ENCODE measurements at regions not wholly inside any gene's neighbourhood (a gene's known extent, or its start where the extent isn't known, plus 50 kb on each side); places are given as distances from the start of the nearest gene placed in this dataset.
"Not testable (repeated sequence)": the region's sequence is repeated elsewhere in the genome, so short reads cannot be mapped to it uniquely, and the experiment has no call there.

DNA sequence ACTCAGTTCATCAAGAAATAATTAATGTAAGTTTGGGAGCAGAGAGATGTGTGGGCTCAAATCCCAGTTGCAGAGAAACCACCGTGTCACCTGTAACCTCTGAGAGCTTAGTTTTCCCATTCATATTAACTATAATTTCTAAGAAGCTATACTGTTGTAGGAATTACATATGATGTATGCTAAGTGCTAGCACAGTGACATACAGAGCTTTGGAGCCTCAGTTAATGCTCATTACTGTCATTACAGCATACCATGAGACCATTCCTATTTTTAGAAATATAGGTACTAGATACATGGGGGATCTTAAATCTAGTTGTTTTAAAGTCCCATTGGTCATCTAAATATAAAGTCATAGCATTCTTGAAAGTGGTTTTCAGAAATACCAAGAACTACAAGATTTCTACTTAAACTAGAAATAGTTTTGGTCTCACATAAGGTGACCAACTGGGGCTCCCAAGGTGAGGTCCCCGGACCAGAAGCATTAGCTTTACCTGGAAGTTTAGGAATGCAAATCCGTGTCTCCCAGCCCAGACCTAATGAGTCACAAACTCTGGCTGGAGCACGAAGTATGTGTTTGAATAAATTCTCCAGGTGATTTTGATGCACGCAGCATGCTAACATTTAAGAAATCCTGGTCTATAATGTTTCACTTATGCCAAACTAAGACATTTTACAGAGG lies 144.6 kb downstream of the LACC1 start:
- DNase-seq, result no peak

DNA sequence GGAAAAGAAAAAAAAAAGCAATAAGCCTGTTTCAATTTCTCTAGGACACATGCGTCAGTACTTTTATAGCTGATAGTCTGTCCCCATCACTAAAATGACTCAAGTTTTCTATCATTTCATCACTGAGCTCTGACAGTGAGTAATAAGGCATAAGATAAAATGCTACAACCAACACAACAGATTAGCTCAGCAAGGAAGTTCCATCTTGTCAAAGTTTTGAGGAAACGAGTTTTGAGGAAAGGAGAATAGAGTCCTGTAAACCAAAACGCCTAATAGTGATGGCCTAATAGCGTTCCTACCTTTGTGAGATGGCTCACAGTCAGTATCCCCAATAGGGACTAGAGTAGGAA lies 145.1 kb downstream of the LACC1 start:
- DNase-seq, result no peak

DNA sequence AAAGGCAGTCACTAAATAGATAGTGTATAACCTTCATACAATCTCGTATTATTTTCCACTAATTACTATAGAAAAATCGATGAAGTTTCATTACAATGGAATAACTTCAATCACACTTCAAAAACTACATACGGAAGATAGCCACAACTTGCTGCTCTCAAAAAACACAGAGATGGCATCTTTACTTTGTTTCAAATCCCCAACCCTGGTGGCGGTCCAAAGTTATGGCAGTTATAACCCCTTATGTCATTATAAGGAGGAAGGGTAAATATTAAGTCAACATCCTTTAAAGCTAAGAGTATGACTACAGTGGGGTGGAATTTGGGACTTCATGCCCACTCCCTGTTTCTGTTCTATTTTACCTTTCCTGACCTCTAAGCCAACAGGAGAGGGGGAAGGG lies 146.5 kb downstream of the LACC1 start:
- no peak for DNase-seq

DNA sequence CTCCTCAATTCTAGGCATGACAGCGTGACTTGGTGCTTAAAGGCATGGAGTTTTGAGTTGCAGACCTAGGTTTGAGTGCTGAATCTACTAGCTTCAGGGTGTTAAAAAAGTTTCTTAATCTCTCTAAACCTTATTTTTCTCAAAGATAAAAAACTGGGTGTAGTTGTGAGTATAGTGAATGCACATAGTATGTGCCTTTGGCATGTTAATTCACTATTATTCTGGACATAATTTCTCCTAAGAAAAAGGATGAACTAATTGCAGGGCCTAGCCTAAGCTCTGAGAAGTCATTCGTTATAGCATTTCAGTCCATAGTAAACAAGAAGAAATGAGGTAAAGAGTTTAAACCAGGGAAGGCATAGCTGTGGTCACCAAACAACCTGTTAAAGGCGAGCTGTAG lies 149.0 kb downstream of the LACC1 start:
- no peak for DNase-seq

DNA sequence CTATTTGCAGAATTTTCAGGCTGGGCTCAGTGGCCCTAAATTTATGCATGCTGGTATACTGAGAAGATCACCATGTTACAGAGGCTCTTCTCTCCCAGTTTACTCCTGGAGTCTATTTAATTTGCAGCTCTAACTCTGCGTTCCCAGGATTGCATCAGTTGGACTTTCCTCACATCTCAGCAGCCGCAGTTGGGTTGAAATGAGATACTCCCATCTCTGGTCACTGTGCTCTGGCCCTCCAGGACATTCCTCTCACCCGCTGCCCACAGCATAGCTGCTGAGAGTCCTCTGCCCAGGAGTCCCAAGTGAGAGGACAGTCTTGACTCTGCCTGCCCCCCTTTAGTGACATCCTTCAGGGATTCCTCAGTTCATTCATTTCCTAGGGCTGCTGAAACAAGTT lies 150.9 kb downstream of the LACC1 start:
- DNase-seq, result no peak

DNA sequence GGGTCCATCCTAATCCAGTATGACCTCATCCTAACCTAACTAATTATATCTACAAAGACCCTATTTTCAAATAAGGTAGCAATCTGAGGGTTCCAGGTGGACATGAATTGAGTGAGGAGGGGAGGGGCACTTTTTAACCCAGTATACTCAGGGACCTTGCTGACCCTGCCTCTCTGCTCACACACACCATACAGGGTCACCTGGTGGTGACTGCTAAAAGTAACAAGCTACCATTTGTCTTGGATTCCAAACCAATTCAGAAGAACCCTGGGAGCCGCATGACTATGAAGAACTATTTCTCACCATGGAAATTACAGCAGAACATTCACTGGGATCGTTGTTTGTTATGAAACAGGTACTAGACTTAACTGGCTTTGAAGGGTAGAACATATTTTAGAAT lies 151.9 kb downstream of the LACC1 start:
- DNase-seq, result no peak

DNA sequence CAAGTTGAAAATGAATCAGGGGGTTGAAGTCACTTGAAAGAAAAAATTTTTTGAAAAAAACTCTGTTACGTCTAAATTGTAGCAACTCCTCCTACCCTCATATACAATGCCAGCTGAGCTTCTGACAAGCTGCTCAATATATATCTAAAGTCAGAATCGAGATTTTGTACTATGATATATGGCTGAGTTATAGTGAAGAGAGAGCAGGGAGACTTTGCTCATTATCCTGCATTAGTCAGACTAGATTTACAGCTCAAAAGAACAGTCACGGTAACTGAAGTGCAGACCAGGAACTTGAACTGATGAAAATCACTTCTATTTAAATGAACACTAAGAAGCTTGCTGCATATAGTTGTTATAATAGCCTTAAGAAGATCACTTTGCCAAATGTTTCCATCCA lies 153.1 kb downstream of the LACC1 start:
- no peak for DNase-seq

DNA sequence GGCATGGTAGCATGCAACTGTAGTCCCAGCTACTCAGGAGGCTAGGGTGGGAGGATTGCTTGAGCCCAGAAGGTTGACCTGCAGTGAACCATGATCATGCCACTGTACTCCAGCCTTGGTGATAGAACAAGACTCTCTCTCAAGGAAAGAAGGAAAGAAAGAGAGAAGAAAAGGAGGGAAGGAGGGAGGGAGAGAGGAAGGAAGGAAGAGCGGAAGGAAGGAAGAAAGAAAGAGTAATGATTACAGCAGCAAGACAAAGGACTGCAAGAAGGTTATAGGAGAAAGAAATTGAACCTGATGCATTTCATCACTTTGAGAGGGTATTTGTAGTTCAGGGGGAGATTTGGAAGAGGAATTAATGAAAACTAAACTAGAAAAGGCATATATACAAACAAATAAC lies 155.7 kb downstream of the LACC1 start:
- DNase-seq, result no peak

DNA sequence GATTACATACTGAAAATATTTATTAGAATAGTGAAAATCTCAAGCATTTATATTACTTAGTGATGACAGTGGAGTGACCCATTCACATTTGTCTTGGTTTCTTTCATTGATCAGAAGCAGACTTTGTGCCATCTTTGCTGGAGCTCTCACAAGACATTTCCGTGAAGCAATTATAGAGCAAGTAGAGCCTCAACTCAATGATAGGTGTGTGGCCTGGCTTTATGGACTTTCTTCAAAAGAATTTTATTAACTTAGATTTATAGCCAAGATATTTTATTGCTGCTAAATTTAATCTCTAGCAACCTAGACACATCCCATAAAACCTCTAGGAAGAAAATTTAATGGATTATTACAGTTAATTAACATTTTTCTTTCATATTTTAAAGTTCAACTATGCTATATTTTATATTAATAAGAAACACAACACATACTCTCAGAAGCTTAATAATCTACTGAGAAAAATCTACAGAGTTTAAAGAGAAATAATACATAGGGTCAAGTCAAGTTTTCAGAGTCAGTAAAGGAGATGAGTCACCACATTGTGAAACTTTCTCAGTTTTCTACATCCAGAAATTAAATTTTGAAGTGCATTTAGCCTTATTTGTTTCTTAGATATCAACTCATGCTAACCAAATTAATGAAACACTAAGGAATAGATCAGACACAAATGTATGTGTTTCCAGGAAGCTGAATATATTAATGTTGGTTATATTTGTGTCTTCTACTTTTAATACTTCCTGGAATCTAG lies 160.5 kb downstream of the LACC1 start:
- DNase-seq, result no peak

DNA sequence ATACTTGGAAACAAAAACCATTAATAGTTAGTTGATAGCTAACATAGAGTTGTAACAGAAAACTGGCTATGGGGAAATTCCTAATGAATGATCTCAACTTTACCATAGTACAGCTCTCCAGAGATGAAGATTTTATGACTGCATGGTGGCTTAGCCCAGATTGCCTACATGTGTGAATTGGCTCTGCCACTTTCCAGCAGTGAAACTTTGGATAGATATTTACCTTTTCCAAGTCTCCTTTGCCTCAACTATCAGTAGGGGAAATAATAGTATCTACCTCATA lies 161.1 kb downstream of the LACC1 start:
- DNase-seq, result no peak

DNA sequence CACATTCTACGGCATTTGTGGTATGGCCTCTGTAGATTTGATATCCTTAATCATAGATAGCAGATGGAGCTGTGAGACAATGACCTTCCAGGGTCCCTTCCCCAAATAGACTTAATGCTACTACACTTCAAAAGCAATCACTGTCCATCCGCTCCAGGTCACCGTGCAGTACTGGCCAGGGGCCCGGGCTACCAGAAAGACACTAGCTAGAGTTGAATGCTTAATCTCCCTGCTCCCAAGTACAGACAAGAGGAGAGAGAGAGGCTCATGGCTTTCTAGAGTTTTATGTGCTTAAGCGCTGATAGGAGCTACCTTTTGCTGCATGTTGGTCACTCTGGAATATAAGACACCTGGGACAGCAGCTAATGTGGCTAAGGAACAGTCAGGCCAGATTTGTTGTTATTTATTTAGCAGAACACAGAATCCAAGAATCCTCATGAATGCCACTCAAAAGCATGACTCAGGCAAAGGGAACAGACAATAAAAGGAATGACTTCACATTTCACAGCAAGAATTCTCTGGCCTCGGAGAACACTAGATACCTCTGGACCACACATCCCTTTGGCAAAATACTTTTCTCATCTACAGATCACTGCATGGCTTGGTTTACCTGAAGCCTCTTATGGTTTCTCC lies 165.0 kb downstream of the LACC1 start:
- DNase-seq, result no peak

DNA sequence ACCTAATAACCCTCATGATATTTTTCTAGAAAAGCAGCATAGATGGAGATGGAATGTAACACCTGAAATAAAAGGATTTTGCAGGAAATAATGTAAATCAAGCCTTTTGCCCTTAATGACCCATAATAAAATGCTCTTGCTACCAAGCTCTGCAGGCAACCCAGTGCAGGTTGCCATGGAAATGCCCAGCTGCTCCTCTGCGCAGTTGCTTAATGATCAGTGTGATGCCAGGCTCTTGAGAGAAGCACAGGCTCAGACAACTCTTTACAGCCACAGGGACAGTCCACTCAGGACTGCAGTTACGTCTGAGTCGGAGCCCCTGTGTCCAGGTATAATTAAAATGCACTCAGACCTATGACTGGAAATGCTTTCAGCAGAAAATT lies 165.5 kb downstream of the LACC1 start:
- no peak for DNase-seq

DNA sequence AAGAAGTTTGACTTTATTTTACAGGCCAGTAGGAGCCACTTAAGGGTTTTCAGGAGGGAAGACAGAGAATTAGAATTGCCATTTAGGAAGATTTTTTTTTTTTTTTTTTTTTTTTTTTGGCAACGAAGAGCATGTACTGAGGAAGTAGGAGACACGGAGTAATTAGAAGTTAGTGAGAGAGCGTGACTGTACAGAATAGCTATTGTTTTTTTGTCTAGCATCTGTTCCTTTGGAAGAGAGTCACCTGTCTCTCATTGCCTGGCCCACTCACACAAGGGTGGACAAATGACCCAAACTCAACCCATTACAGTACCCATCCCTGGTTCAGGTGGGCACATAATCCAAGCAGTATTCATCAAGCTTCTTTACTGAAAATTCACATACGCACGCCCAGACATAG lies 166.7 kb downstream of the LACC1 start:
- DNase-seq, result no peak

DNA sequence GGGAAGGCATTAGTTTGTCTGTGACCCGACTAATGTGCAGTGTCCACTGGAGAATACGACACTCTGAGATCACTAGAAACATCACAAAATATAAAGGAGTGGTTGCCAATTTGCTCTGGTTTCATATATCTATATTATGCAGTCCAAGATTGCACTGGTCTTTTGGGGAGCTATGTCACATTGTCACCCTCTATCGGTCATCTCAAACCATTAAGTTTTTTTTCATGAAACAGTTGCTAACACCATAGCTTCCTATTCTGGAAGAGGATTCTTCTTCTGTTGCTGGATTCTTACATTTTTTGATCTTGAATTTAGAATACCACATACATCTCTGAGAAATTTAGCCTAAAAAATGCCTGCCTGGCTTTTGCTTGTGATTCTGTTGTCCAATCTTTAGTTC lies 168.6 kb downstream of the LACC1 start:
- DNase-seq, result no peak

DNA sequence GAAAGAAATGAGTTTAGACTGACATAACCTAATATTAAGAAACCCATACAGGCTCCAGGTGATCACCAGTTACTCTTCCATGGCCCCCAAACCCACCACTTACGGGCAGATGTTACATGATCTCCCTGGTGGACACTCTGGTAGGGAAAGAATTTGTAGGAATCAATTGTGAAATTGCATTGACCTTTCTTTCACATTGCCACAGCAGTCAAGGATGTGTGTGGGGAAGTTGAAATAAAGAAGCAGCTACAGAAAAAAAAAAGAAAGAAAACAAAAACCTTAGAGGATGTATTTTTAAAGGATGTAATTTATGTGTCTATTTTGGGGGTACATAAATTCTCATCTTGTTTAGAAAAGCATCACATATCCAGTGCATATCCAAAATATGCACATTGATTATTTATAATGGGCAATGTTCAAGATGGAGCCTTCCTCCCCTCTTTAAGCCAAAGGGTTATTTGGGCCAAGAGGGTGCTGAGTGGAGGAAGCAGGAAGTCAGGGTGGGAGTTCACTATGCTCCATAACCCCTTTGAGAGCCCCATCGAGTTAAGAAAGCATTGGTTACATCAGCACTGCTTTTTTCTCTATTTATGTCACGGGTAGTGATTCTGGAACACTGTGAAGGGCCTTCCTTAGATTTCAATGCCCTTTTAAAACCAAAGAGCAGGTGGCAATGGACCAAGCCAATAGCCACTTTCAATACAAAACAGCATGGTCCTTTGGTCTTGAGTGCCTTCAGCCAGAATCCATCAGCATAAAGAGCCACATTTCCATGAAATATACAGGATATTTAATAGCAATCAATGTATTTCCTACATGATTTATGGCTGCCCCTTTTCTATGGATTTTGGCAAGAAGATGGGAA lies 169.6 kb downstream of the LACC1 start:
- DNase-seq, result no peak

DNA sequence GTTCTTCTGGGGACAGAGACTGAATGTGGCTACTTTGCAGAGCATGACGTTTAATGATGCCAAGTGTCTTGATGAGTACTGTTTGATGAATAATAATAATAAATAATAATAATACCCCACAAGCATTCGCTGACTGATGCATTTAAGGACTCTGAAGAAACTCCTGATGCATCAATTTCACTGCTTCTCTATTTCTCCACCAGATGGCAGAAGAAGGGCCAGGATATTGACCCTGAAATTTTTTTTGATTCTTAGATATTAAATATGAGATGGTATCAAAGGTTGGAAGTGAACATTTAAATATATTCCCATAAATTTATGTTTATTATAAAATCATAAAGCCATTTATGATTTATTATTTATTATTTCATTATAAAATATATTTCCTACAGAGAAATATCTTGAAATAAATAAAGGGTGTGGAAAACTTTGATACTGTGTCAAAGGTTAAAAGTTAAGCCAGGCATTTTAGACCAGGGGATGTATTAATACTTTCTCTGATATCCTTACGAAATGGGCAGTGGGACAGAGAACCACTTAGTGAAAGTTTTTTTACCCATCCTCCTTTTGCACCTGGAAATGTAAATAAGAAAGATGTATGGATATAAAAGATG lies 170.9 kb downstream of the LACC1 start:
- no peak for DNase-seq

DNA sequence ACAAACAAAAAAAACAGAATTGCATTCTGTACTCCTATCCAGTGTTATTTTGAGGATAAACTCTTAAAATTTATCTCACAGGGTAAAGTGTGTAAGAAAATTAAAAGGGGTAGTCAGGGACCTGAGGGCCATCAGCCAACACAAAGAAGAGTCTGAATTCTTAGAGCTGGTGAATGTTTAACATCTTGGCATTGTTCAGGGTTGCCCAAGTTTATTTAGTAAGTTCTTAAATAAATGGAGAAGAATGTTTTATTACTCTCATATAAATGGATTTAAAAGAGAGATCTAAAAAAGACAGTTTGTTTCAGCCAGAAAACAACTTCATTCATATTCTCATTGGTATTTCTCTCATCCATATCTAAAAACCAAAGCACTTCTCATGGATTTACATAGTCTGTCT lies 171.7 kb downstream of the LACC1 start:
- DNase-seq, result no peak

DNA sequence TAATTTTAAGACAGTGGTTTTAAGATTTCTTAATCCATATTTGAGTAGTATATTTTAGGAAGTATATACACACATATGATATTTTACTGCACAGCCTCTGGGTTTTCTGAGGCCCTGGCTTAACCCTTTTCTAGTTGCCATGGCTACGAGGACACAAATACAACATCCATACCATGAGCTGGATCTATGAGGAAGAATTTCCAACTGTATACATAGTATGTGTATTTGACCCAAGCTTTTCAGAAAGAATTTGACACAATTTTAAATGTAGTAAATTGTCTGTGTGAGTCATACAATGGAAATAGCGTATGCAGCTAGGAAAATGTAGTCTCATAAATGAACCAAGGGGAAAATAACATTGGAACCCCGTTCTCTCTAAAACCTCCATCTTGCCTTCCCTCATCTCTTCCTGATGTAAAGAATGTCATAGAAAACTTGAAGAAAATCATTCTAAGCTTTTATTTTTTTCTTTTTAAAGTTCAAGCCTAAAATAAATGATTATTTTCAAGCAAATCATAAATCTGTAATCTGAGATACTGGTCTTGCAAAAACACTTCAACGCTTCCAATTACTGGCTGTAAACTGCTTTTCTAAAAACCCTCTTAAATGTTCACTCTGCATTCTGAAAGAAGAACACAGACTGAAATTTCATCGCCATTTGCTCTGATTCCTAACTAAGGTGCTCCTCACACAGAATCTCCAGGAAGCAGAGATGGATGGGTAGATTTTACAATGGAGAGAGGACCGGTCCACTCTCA lies 172.4 kb downstream of the LACC1 start:
- DNase-seq, result no peak

DNA sequence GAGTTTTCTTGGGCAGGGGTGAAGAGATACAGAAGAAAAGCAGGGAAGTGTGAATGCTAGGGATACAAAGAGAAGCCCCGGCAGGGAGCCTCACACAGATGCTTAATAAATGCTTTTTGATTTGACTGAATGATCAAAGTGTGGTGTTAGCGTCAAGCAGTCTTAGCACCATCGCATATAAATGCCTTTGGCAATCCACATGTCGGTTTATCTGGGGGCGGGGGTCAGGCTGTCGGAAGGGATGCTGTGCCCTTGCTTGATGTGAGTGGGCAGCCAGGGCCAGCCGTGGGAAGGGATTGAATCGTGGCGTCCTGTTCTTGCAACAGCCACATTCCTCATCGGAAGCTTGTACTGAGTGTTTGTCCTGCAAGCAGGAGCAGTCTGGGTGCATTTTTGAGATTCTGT lies 173.1 kb downstream of the LACC1 start:
- no peak for DNase-seq

DNA sequence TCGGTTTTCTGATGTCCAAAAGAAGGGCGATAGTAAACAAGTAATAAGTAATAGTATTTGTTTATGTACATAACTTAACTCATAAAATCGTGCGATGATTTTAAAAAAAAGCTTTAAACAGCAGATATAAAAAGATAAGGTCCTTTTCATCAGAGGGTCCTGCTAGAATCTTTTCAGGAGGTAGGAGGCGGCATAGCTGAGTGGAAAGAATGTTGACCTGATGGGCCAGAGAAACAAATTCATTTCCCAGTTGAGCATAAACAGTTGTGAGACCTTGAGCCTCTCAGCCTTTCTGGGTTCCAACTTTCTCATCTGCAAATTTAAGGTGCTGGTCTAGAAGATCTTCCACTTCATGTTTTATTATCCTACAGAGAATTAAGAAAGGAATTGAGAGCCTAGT lies 173.5 kb downstream of the LACC1 start:
- DNase-seq, result no peak

DNA sequence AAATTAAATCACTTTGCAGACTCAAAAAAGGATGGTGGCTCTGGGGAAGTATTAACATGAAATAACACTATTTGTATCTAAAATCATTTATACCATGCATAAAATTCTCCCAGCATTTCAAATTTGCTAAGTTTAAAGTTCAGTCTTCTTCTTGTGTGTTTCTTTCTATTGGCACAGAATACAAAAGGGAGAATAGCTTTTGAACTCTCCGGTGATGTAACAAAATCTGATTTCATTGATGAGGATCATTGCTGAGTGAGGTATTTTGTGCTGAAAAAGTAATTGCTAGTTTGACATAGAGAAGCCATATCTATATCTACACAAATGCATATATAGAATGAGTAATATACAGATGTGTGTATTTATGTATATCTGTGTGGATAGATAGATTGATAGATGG lies 174.8 kb downstream of the LACC1 start:
- no peak for DNase-seq

DNA sequence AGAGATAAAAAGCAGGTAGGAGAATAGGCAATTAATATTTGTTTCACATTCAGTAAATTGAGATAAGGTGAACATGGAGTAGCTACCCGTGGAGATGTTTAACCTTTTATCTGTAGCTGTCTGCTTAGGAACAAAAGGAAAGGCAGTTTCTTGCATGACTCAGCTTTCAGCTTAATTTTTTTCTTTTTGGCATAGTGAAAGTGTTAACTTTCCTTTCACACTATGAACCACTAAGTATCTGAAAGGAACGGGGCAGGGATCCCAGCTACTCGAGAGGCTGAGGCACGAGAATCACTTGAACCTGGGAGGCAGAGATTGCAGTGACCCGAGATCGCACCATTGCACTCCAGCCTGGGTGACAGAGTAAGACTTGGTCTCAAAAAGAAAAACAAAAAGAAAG lies 176.0 kb downstream of the LACC1 start:
- DNase-seq, result not testable (repeated sequence)

DNA sequence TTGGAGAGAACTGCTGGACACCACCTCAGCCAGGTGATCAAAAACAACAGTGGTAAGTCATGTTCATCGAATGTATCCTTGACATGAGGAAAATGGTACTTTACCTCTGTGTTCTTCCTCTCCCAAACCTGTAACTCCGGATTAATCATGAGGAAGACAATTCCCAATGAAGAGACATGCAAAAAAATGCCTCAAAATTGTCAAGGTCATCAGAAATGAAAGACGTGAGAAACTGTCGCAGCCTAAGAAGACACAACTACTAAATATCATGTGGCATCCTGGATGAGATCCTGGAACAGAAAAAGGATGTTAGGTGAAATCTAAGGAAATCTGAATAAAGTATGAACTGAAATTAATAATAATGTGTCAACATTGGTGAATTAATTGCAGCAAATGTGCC lies 178.4 kb downstream of the LACC1 start:
- DNase-seq, result no peak

All from activated naive CD4-positive, alpha-beta T cell treated with anti-CD3 and anti-CD28 coated beads, Interleukin-2, amount 50 U/mL, for 16 hours (primary cell).